HepG2 (cell line): ENCODE measurements at regions not wholly inside any gene's neighbourhood (a gene's known extent, or its start where the extent isn't known, plus 50 kb on each side); places are given as distances from the start of the nearest gene placed in this dataset.

Experiments used
- ATAC-seq: fragments of 200-7000 bp; cut with Tn5 transposase; 3 replicates; pipeline ENCODE4 v1.9.1; 2020; ENCODE audit warnings: mild to moderate bottlenecking, moderate library complexity
- BruUV-seq: library from RNA; stranded (reverse); fragments of 400-500 nt; replicated peaks from 2 replicates; lab custom pipeline; 2021; lab: Mats Ljungman, UMichigan
- CTCF ChIA-PET: fragments of 300-600 bp; formaldehyde crosslinking; extraction: SDS; loops from one replicate; lab custom pipeline; 2021; ENCODE audit warnings: low total read pairs, inconsistent platforms, low intra/inter-chr PET ratio; lab: Yijun Ruan, JAX
- POLR2A ChIA-PET: fragments of 350-600 bp; sonication (Branson Sonifier 250); formaldehyde crosslinking; loops from one replicate; lab custom pipeline; 2020; ENCODE audit warnings: antibody characterized with exemption, inconsistent platforms; lab: Yijun Ruan, JAX
- DNase-seq: peaks from one replicate; pipeline ENCODE4 v3.0.0-alpha.2; 2015; ENCODE audit warnings: low spot score
- FAIRE-seq: peaks from 3 replicates; lab custom pipeline; 2011; peaks lifted over from hg19 to GRCh38; lab: Jason Lieb, UNC
- H2AFZ ChIP-seq: one replicate; pipeline ENCODE4 v1.6.1; 2011; ENCODE audit warnings: low read length, inconsistent platforms
- H3K27ac ChIP-seq: fragments of 300-600 bp; 3 replicates; pipeline ENCODE4 v1.8.0; 2011; ENCODE audit warnings: mixed run types, mild to moderate bottlenecking, mixed read lengths, low read length, inconsistent platforms; ENCODE audit not compliant: insufficient read depth; ENCODE audit errors: extremely low read length
- H3K27me3 ChIP-seq, 2 experiments: fragments of 200-600 bp in 1 of 2; 2 replicates in 1 of 2; 3 replicates in 1 of 2; pipeline versions ENCODE4 v1.6.0 to v1.8.0; 2011; ENCODE audit warnings: low read length in 2 of 2, mild to moderate bottlenecking in 2 of 2, moderate library complexity in 2 of 2, inconsistent platforms in 1 of 2; ENCODE audit not compliant: insufficient read depth in 2 of 2, control insufficient read depth in 1 of 2
- H3K36me3 ChIP-seq, 2 experiments: fragments of 200-600 bp in 1 of 2; replicated peaks in 1 of 2; 2 replicates in 1 of 2; 3 replicates in 1 of 2; pipeline versions ENCODE4 v1.5.1 to v1.8.0; 2011; ENCODE audit warnings: low read length in 2 of 2, inconsistent platforms in 1 of 2; ENCODE audit not compliant: insufficient read depth in 2 of 2, control insufficient read depth in 1 of 2
- H3K4me1 ChIP-seq: 2 replicates; pipeline ENCODE4 v1.5.1; 2012; ENCODE audit warnings: low read length, inconsistent platforms; ENCODE audit not compliant: insufficient read depth
- H3K4me2 ChIP-seq: 2 replicates; pipeline ENCODE4 v1.6.0; 2011; ENCODE audit warnings: low read depth, low read length, inconsistent platforms
- H3K4me3 ChIP-seq, 3 experiments: fragments of 200-600 bp in 1 of 3; sonication (generic), shearing (Covaris generic) in 1 of 3; replicated peaks in 1 of 3; 2 replicates each; pipeline ENCODE4 v1.5.1; 2011 to 2016; ENCODE audit warnings: low read length in 3 of 3, inconsistent platforms in 2 of 3, low read depth in 2 of 3, mild to moderate bottlenecking in 2 of 3, control low read depth in 1 of 3, mixed read lengths in 1 of 3; ENCODE audit not compliant: insufficient read depth in 1 of 3
- H3K79me2 ChIP-seq: one replicate; pipeline ENCODE4 v1.6.1; 2011; ENCODE audit warnings: low read length, inconsistent platforms; ENCODE audit not compliant: insufficient read depth
- H3K9ac ChIP-seq: 2 replicates; pipeline ENCODE4 v1.6.0; 2011; ENCODE audit warnings: mild to moderate bottlenecking, low read depth, low read length, inconsistent platforms; ENCODE audit not compliant: insufficient read depth
- H3K9me3 ChIP-seq: 2 replicates; pipeline ENCODE4 v1.5.1; 2012; ENCODE audit warnings: mild to moderate bottlenecking, low read length
- H4K20me1 ChIP-seq: 2 replicates; pipeline ENCODE4 v1.6.0; 2011; ENCODE audit warnings: inconsistent platforms, mild to moderate bottlenecking, low read length, moderate library complexity; ENCODE audit not compliant: insufficient read depth
- GTF2F1 ChIP-seq: fragments of 150-350 bp; IDR thresholded peaks from 2 replicates; pipeline ENCODE4 v1.6.1; 2014; ENCODE audit warnings: low read length
- HNRNPUL1 ChIP-seq: fragments of 200-400 bp; formaldehyde crosslinking; IDR thresholded peaks from 2 replicates; pipeline ENCODE4 v1.6.1; 2017; ENCODE audit warnings: low read depth, mild to moderate bottlenecking, low read length, moderate library complexity
- MED1 ChIP-seq: sonication (generic); formaldehyde crosslinking; IDR thresholded peaks from 2 replicates; pipeline ENCODE4 v1.4.0; 2020; ENCODE audit warnings: missing genetic modification reagents
- RAD21 ChIP-seq: fragments of 450-650 bp; formaldehyde crosslinking; IDR thresholded peaks from 2 replicates; pipeline ENCODE4 v1.5.0; 2020; ENCODE audit warnings: mild to moderate bottlenecking
- SMC3 ChIP-seq: IDR thresholded peaks from 2 replicates; pipeline ENCODE4 v1.6.1; 2011; ENCODE audit warnings: low read length, improper control_type of control experiment
- STAG1 ChIP-seq: sonication (generic); formaldehyde crosslinking; IDR thresholded peaks from 2 replicates; pipeline ENCODE4 v1.4.0; 2020; ENCODE audit warnings: missing genetic modification reagents
- TCF12 ChIP-seq, 2 experiments: fragments of 450-650 bp in 1 of 2; sonication (generic) in 1 of 2; formaldehyde crosslinking in 1 of 2; IDR thresholded peaks; 2 replicates each; pipeline versions ENCODE4 v1.6.1 to v1.8.0; 2017 to 2022; ENCODE audit warnings: antibody characterized with exemption in 1 of 2, mild to moderate bottlenecking in 1 of 2, missing genetic modification reagents in 1 of 2, moderate library complexity in 1 of 2
- TFAP4 ChIP-seq: sonication (generic); IDR thresholded peaks from 2 replicates; pipeline ENCODE4 v1.6.1; 2016; ENCODE audit warnings: low read depth, borderline replicate concordance
- ZNF224 ChIP-seq: sonication (generic); formaldehyde crosslinking; IDR thresholded peaks from 2 replicates; pipeline ENCODE4 v1.5.0; 2020; ENCODE audit warnings: mild to moderate bottlenecking, missing genetic modification reagents
- ZNF431 ChIP-seq: sonication (generic); formaldehyde crosslinking; IDR thresholded peaks from 2 replicates; pipeline ENCODE4 v1.9.0; 2022; ENCODE audit warnings: missing genetic modification reagents, low read depth, mild to moderate bottlenecking, borderline replicate concordance
- ZNF841 ChIP-seq: sonication (generic); formaldehyde crosslinking; IDR thresholded peaks from 2 replicates; pipeline ENCODE4 v1.8.1; 2023; ENCODE audit warnings: missing genetic modification reagents, borderline replicate concordance
- WGBS: methylation state at CpG from one replicate; pipeline ENCODE4 v1.1.6; 2017; ENCODE audit warnings: low lambda C conversion rate; 5-methylcytosine and 5-hydroxymethylcytosine counted together
- in situ Hi-C: cut with HindIII; loops from 2 replicates; pipeline ENCODE4 v1.10.0; 2017; ENCODE audit warnings: low pct_unique_long_range_greater_than_20kb; ENCODE audit not compliant: extremely low pct_ligation_motif_present
- intact Hi-C: fragments of 100-400 bp; cut with micrococcal nuclease; formaldehyde crosslinking; loops from one replicate; pipeline ENCODE4 v1.10.0; 2022; ENCODE audit not compliant: unreplicated experiment
- TF ChIP-seq, protein P1 (sequence below): sonication (generic); formaldehyde crosslinking; IDR thresholded peaks from 2 replicates; pipeline ENCODE4 v1.4.0; 2020; ENCODE audit warnings: missing genetic modification reagents, low read depth, mild to moderate bottlenecking, borderline replicate concordance
- TF ChIP-seq, protein P2 (sequence below): sonication (generic); formaldehyde crosslinking; IDR thresholded peaks from 2 replicates; pipeline ENCODE4 v1.5.0; 2020; ENCODE audit warnings: mild to moderate bottlenecking, missing genetic modification reagents, moderate library complexity

DNA sequence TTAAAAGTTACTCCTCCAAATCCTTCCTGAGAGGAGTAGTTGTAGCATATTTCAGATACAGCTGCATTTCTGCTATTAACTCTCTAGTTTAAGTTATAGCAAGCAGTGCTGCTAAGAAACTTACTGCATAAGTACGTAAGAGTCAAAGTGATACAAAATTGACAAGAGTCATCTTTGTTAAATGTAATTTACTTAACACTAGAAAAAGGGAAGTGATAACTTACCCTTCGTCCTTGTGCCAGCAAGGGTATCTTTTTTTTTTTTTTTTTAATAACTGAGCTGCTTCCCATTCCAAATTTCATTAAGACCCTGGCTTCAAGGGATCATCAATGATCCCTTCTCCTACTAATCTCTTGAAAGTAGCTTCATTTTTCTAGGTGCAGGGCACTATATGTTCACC lies 493.0 kb downstream of the PLCL1 start:
- POLR2A ChIA-PET, result no interaction called here
- Histone ChIP-seq H3K4me3 (no peak overlapping the region), H3K4me1 (no peaks in the 10 kb centered on the region), H3K27me3 (peaks cover 0 to 3% of the 10 kb centered on the region in 2 experiments; a peak in 2 of 5 replicates), H3K36me3 (no peaks in the 10 kb centered on the region), H4K20me1 (no peaks in the 10 kb centered on the region), H3K27ac (no peak overlapping the region), H3K9ac (no peak overlapping the region), H3K9me3 (no peaks in the 10 kb centered on the region), H3K79me2 (no peaks in the 10 kb centered on the region), H3K4me2 (no peak overlapping the region), H2AFZ (no peak overlapping the region)
- intact Hi-C loops (no loop called here), in situ Hi-C loops (loop anchor here (5.0 kb wide), 1 partner anchor 495 kb away; the partner anchor contains the start of gene PLCL1)
- DNase-seq, result no peak
- TF ChIP-seq ZNF431 (CRISPR knock-in tag), result no peak
- TF ChIP-seq, protein P1, sequence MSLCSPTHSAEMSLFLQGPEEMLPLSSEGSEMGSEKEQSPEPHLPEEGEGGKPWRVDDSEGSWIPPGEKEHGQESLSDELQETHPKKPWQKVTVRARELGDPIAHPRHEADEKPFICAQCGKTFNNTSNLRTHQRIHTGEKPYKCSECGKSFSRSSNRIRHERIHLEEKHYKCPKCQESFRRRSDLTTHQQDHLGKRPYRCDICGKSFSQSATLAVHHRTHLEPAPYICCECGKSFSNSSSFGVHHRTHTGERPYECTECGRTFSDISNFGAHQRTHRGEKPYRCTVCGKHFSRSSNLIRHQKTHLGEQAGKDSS (CRISPR knock-in tag), result no peak
- no peak for TF ChIP-seq HNRNPUL1
- TF ChIP-seq GTF2F1, result no peak
- WGBS, result 14% methylated on average over 2 of the region's 2 CpGs
- FAIRE-seq, result no peak
- no peak for ATAC-seq
- CTCF ChIA-PET, result interaction anchor here (1.6 kb wide), 1 partner anchor 494 kb away, joined by 17 read pairs; the partner anchor contains the start of gene PLCL1
- no TSS peak for BruUV-seq

DNA sequence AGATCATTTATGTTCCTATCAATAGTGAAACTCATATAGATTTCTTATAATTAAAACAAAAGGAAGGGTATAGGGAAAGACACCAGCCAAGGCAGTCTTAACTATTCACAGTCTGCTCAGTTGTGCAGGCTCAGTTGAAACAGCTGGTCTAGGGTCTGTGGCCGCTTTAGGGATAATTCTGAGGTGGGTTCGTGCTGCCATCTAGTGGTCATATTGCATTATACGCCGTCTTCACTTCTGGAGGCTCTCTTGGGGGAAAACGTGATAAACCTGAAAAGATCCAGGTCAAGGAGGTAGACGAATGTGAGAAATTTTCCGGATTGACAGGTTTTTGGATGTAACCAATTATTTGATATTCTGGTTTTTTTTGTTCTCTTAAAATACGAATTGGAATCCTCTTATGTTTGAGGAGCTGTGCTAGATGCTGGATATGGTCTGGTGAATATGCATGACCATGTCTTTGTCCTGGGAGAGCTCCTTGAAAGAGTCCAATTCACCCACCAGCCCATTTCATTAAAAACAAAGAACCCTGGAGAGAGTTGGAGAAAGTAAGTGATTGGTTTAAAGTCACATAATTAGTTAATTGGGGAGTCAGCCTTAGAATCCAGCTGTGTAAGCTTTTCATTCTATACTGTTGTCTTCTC lies 492.4 kb downstream of the PLCL1 start:
- Histone ChIP-seq H3K27ac (no peak overlapping the region), H3K4me1 (no peaks in the 10 kb centered on the region), H3K27me3 (peaks cover 0 to 3% of the 10 kb centered on the region in 2 experiments; a peak in 2 of 5 replicates), H2AFZ (no peak overlapping the region), H4K20me1 (no peaks in the 10 kb centered on the region), H3K9ac (no peak overlapping the region), H3K36me3 (no peaks in the 10 kb centered on the region), H3K4me3 (no peak overlapping the region), H3K9me3 (no peaks in the 10 kb centered on the region), H3K79me2 (no peaks in the 10 kb centered on the region), H3K4me2 (no peak overlapping the region)
- BruUV-seq, result no TSS peak
- TF ChIP-seq TCF12 (IDR thresholded peaks at IDR 0.05), result no peak
- TF ChIP-seq TCF12 (CRISPR knock-in tag; IDR thresholded peaks at IDR 0.05), result no peak
- TF ChIP-seq STAG1 (CRISPR knock-in tag), result peak; percentile 82
- TF ChIP-seq, protein P2, sequence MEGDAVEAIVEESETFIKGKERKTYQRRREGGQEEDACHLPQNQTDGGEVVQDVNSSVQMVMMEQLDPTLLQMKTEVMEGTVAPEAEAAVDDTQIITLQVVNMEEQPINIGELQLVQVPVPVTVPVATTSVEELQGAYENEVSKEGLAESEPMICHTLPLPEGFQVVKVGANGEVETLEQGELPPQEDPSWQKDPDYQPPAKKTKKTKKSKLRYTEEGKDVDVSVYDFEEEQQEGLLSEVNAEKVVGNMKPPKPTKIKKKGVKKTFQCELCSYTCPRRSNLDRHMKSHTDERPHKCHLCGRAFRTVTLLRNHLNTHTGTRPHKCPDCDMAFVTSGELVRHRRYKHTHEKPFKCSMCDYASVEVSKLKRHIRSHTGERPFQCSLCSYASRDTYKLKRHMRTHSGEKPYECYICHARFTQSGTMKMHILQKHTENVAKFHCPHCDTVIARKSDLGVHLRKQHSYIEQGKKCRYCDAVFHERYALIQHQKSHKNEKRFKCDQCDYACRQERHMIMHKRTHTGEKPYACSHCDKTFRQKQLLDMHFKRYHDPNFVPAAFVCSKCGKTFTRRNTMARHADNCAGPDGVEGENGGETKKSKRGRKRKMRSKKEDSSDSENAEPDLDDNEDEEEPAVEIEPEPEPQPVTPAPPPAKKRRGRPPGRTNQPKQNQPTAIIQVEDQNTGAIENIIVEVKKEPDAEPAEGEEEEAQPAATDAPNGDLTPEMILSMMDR (CRISPR knock-in tag), result peak; percentile 84
- TF ChIP-seq SMC3, result peak; percentile 58
- TF ChIP-seq ZNF224 (CRISPR knock-in tag), result no peak
- no peak for TF ChIP-seq ZNF841 (CRISPR knock-in tag)
- TF ChIP-seq TFAP4, result peak; percentile 42; the same call in 1 of the 2 replicates
- TF ChIP-seq RAD21 (CRISPR knock-in tag), result 0 out of 2 replicates have a peak, but pooled peaks have one; percentile 35
- TF ChIP-seq MED1 (CRISPR knock-in tag), result no peak
- in situ Hi-C loops (loop anchor here (5.0 kb wide), 1 partner anchor 494 kb away; the partner anchor contains the start of gene PLCL1), intact Hi-C loops (loop anchor here (1.0 kb wide), 4 partner anchors 169 to 493 kb away; no protein-coding TSS in a partner anchor)
- DNase-seq, result peak; percentile 59
- peak; percentile 91 for FAIRE-seq
- POLR2A ChIA-PET, result no interaction called here
- under 1% methylated on average over 8 of the region's 8 CpGs for WGBS
- peak; percentile 94 for ATAC-seq
- CTCF ChIA-PET, result interaction anchor here (1.6 kb wide), 1 partner anchor 493 kb away, joined by 17 read pairs; the partner anchor contains the start of gene PLCL1
